HG02623 (cell line): ENCODE measurements at regions not wholly inside any gene's neighbourhood (a gene's known extent, or its start where the extent isn't known, plus 50 kb on each side); places are given as distances from the start of the nearest gene placed in this dataset.

Source experiments
- ATAC-seq: cut with Tn5 transposase; IDR thresholded peaks from one replicate; pipeline ENCODE4 v1.9.1; 2021; ENCODE audit warnings: moderate library complexity; ENCODE audit not compliant: unreplicated experiment

- ATAC-seq, result no peak
These were observed 55.0 kb upstream of the RGS5 start for GRCh38 chr1:163257763-163258162.

- no peak for ATAC-seq
These were observed 55.5 kb upstream of the RGS5 start for GRCh38 chr1:163258181-163258580.

- peak; percentile 50 for ATAC-seq
These were observed 57.7 kb upstream of the NUF2 start for GRCh38 chr1:163263818-163264655.

GRCh38 chr1:163265547-163265946 is 56.2 kb upstream of the NUF2 start:
- no peak for ATAC-seq

GRCh38 chr1:163267962-163268361 is 53.8 kb upstream of the NUF2 start:
- no peak for ATAC-seq

GRCh38 chr1:163271535-163271934 is 50.2 kb upstream of the NUF2 start:
- no peak for ATAC-seq
